ENCODE measurements at regions not wholly inside any gene's neighbourhood (a gene's known extent, or its start where the extent isn't known, plus 50 kb on each side); places are given as distances from the start of the nearest gene placed in this dataset.

DNA sequence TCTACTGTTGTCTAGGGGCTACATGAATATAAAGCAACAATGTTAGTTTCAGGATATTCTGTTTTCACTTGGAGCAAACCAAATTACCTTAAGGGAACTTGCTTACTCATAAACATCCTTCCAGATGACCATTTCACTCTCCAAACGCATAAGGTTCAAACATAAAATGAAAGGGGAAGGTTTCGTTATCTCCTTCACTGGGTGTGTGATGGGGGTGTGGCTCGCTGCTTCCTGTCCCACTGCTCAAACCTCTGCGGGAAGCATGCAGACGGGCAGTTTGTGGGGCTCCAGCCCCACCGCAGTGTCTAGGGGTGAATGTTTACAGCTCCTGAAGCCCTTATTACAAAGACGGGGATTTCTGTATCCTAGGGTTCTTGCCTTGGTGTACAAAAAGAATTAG is 1310.9 kb upstream of the TMEFF2 start:
- no peak for TF ChIP-seq POLR2AphosphoS5 (IDR thresholded peaks at IDR 0.05; ENCODE audit: low read depth, low read length)
- no peak for TF ChIP-seq POLR2A (IDR thresholded peaks at IDR 0.05; ENCODE audit: low read depth, low read length)
- TF ChIP-seq TAF1 (IDR thresholded peaks at IDR 0.05; ENCODE audit: borderline replicate concordance, low read depth, low read length), result no peak
- FAIRE-seq, result peak; percentile 17

DNA sequence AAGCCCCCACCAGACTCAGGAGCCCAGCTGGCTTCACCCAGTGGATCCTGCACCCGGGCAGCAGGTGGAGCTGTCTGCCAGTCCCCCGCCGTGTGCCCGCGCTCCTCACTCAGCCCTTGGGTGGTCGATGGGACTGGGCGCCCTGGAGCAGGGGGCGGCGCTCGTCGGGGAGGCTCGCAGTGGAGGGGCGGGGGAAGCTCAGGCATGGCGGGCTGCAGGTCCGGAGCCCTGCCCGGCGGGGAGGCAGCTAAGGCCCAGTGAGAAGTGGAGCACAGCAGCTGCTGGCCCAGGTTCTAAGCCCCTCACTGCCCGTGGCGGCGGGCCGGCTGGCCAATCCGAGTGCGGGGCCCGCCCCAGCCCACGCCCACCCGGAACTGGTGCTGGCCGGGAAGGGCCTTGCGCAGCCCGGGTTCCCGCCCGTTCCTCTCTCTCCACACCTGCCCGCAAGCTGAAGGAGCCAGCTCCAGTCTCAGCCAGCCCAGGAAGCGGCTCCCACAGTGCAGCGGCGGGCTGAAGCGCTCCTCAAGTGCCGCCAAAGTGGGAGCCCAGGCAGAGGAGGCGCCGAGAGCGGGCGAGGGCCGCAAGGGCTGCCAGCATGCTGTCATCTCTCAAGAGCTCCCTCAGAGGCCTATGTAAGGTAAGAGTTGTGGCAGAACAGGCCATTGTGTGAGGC is 1307.8 kb upstream of the TMEFF2 start:
- TF ChIP-seq POLR2A (IDR thresholded peaks at IDR 0.05; ENCODE audit: low read depth, low read length) (no peak), TAF1 (IDR thresholded peaks at IDR 0.05; ENCODE audit: borderline replicate concordance, low read depth, low read length) (no peak), POLR2AphosphoS5 (IDR thresholded peaks at IDR 0.05; ENCODE audit: low read depth, low read length) (no peak)
- DNase-seq (ENCODE audit: insufficient read length), result no peak
- FAIRE-seq, result no peak

More for the DNA sequence above, 1310.9 kb upstream of the TMEFF2 start:
- DNase-seq (ENCODE audit: insufficient read length), result peak; percentile 2

DNA sequence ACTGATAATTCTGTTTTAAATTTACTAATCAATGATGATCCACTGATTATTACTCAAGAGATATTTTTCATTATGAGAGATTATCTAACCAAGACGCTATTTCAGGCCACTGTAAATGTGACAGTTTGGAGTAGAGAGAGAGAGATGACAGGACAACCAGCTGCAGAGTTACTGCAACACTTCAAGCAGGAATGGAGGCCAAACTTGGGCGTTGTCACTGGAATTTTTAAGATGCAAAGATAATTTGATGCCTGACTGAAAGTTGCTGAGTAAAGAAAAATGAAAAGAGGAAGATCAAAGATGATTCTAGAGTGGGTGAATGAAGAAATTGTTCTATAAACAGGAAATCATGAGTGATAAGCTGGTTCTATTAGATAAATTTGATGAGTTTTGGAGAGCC is 1302.1 kb upstream of the TMEFF2 start:
- TF ChIP-seq POLR2A (IDR thresholded peaks at IDR 0.05; ENCODE audit: low read depth, low read length) (no peak), TAF1 (IDR thresholded peaks at IDR 0.05; ENCODE audit: borderline replicate concordance, low read depth, low read length) (no peak), POLR2AphosphoS5 (IDR thresholded peaks at IDR 0.05; ENCODE audit: low read depth, low read length) (no peak)
- no peak for FAIRE-seq
- no peak for DNase-seq (ENCODE audit: insufficient read length)

DNA sequence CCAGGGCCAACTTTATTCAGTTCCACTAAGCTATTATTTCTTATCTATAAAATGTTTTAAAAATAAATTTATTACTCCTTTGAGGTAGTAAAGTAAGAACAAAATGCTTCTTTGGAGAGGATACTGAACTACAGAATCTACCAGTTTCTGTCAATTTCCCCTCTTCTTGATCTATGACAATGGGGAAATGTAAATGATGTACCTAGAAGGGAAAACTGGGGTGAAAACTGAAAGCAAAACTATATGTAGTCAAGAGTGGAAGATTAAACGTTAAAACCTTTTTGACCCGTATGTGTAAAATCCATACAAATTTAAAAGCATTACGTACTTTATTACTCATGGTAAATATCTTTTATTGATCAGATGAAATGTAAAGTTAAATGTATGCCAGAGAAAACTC is 1287.8 kb upstream of the TMEFF2 start:
- DNase-seq (ENCODE audit: insufficient read length) (no peak), FAIRE-seq (peak; percentile 44)
- TF ChIP-seq POLR2AphosphoS5 (IDR thresholded peaks at IDR 0.05; ENCODE audit: low read depth, low read length), result no peak

DNA sequence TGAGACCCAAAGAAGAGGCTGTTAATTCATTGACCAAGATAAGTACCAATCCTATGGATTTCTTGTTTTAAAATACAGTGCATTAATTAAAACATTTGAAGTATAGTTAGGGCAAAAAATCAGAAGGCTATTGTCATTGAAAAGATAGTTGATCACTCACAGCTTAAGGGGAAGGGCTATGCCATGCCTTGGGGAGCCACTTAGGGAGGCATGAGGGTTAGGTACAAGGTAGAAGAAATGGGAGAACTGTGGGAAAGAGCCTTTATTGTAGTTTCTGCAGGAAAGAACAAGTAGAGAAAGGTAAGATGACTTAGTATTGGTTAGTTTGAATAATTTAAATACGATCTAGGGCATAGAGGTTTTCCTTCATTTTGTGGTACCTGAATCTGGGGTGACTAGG is 1285.5 kb upstream of the TMEFF2 start:
- DNase-seq (ENCODE audit: insufficient read length), result no peak
- FAIRE-seq, result no peak
- TF ChIP-seq POLR2AphosphoS5 (IDR thresholded peaks at IDR 0.05; ENCODE audit: low read depth, low read length) (no peak), POLR2A (IDR thresholded peaks at IDR 0.05; ENCODE audit: low read depth, low read length) (no peak), TAF1 (IDR thresholded peaks at IDR 0.05; ENCODE audit: borderline replicate concordance, low read depth, low read length) (no peak)

DNA sequence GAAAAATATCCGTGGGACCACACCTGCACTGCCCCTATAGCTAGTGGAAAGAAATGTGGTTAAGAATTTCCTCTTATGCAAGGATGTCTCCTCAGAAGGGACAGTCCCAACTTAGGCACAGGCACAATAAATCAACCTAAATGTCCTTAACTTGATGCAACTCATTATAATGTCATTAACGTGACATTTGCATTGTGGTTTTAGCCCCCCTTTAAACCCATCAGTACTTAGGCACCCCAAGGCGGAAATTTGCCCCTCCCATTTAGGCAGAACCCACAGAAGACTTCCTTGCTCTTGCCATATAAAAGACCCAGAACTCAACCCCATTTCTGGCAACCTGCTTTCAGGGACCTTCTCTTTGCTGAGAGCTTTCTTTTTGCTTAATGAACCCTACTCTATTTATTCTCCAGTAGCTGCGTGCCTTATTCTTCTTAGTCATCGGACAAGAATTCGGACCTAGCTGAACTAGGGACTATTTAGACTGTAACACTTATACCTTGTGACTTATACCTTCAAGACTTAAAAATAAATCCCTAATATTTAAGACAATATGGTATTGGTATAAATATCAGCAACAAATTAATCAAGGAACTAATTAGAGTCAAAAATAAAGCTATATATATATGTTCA is 1281.6 kb upstream of the TMEFF2 start:
- DNase-seq (ENCODE audit: insufficient read length) (no peak), FAIRE-seq (peak; percentile 33)
- TF ChIP-seq POLR2A (IDR thresholded peaks at IDR 0.05; ENCODE audit: low read depth, low read length) (no peak), POLR2AphosphoS5 (IDR thresholded peaks at IDR 0.05; ENCODE audit: low read depth, low read length) (no peak), TAF1 (IDR thresholded peaks at IDR 0.05; ENCODE audit: borderline replicate concordance, low read depth, low read length) (no peak)

DNA sequence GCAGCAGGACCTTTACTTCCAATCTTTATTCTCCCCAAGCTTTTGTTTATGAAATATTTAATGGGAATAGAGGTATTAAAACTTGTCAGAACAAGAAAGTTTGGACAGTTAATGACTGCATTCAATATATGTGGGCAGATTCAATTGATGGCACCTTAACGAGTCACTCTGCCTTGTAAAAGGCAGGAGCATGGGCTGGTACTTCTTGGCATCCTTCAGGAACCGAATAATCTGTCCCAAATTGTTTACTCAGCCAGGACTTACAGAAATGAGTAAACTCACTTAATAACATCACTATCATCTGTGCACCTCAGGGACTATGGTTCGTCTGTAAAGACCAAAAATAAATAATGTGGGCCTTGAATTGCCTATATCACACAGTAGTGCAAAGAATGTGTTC is 1280.3 kb upstream of the TMEFF2 start:
- FAIRE-seq (no peak), DNase-seq (ENCODE audit: insufficient read length) (no peak)
- TF ChIP-seq POLR2A (IDR thresholded peaks at IDR 0.05; ENCODE audit: low read depth, low read length), result no peak

DNA sequence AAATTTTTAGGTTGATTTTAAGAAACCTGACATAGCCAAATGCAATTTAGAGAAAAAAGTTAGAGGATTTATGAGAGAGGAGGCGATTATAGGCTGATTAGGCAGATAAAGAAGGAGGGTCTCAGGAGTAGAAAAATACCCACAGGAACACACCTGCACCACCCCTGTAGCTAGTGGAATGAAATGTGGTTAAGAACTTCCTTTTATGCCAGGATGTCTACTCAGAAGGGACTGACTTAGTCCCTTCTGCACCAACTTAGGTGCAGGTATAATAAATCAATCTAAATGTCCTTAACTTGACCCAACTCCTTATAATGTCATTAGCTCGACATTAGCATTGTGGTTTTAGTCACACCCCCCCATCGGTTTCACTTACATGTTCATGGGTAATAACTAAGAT is 1274.5 kb upstream of the TMEFF2 start:
- TF ChIP-seq TAF1 (IDR thresholded peaks at IDR 0.05; ENCODE audit: borderline replicate concordance, low read depth, low read length), result no peak
- no peak for TF ChIP-seq POLR2A (IDR thresholded peaks at IDR 0.05; ENCODE audit: low read depth, low read length)
- no peak for TF ChIP-seq POLR2AphosphoS5 (IDR thresholded peaks at IDR 0.05; ENCODE audit: low read depth, low read length)
- no peak for DNase-seq (ENCODE audit: insufficient read length)
- FAIRE-seq, result no peak

DNA sequence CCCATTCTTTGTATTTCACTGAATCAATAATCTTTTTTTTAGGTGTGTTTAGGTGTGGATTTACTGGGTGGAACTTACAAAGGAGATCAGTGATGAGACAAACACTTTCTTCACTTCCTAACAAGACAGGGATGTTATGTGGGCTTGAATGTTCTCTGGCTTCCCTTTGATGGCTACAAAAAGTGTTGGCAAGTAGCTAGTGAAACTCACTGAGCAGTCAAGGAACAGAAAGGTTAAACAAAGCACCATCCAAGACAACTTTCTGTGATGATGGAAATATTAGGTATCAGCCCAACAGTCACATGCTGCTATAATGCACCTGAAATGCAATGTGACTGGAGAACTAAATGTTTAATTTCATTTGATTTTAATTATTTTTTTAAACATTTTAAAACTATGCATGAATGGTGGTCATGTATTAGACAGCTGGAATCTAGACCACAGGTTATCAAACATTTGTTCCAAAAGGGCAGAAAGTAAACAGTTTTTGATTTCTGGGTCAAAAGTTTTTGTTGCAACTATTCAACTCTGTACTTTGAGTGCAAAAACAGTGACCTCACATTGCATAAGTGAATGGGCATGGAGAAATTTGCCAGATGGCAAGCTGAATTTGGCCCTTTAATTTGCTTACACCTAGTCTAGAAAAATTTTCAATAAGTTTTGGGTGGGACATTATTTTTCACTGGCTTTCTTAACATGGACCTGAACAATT is 1272.7 kb upstream of the TMEFF2 start:
- TF ChIP-seq TAF1 (IDR thresholded peaks at IDR 0.05; ENCODE audit: borderline replicate concordance, low read depth, low read length), result no peak
- no peak for TF ChIP-seq POLR2AphosphoS5 (IDR thresholded peaks at IDR 0.05; ENCODE audit: low read depth, low read length)
- no peak for TF ChIP-seq POLR2A (IDR thresholded peaks at IDR 0.05; ENCODE audit: low read depth, low read length)
- FAIRE-seq (peak; percentile 24), DNase-seq (ENCODE audit: insufficient read length) (no peak)

DNA sequence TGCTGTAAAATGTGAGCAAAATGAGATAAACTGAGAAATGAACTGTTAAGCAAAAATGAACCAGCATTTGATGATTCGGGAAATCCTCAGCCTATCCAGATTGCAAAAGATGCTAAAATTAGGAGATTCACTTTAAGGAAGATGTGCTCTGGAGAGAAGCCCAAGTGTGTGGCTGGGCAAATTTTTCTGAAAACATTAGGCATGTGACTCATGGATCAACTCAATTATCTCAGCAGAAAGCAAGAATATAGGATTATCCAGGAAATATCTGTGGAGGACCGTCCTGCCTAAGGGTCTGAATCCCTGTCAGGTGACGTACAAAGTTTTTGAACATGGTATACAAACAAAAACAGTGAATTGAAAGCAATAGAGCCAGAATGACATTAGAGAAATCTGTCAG is 1268.3 kb upstream of the TMEFF2 start:
- DNase-seq (ENCODE audit: insufficient read length) (no peak), FAIRE-seq (no peak)
- no peak for TF ChIP-seq POLR2AphosphoS5 (IDR thresholded peaks at IDR 0.05; ENCODE audit: low read depth, low read length)
- no peak for TF ChIP-seq TAF1 (IDR thresholded peaks at IDR 0.05; ENCODE audit: borderline replicate concordance, low read depth, low read length)
- TF ChIP-seq POLR2A (IDR thresholded peaks at IDR 0.05; ENCODE audit: low read depth, low read length), result no peak

DNA sequence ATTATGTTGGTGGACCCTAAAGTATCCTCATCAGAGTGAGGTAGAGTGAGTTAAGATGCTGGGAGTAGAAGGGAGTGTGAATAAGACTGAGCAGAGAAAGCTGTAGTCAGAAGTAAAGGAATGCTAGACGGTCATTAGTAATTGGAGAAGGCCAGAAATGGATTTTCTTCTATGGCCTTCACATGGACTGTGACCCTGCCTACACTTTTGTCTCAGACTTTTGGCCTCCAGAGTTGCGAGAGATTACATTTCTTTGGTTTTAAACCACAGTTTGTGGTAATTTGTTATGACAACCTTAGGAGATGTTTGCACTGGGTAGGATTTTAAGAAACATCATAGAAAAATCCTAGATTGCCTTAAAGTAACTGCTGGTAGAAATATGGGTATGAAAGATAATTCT is 1267.7 kb upstream of the TMEFF2 start:
- DNase-seq (ENCODE audit: insufficient read length), result no peak
- TF ChIP-seq POLR2AphosphoS5 (IDR thresholded peaks at IDR 0.05; ENCODE audit: low read depth, low read length) (no peak), TAF1 (IDR thresholded peaks at IDR 0.05; ENCODE audit: borderline replicate concordance, low read depth, low read length) (no peak), POLR2A (IDR thresholded peaks at IDR 0.05; ENCODE audit: low read depth, low read length) (no peak)
- FAIRE-seq, result no peak

DNA sequence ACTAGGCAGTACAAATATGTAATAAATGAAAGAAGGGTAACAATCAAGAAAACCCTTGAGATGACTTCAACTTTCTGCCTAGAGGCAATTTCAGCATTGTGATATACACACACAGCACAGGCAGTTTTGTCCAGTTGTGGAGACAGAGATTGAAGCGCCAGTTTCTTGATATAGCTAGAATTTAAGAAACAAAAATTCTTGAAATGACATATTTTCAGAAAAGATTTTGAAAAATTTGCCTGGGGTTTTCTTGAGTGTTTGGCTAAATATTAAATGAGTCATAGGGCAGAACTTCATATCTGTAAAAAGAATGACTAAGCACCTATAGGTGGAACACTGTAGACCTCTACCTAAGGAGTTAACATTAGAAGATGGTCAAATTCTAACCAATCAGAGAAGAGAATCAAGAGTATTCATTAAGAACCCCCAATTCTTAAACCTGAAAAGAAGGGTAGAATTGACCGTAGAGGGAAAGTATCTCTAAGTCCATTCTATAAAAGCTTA is 1266.8 kb upstream of the TMEFF2 start:
- DNase-seq (ENCODE audit: insufficient read length), result no peak
- FAIRE-seq, result no peak
- TF ChIP-seq POLR2AphosphoS5 (IDR thresholded peaks at IDR 0.05; ENCODE audit: low read depth, low read length), result no peak
- TF ChIP-seq POLR2A (IDR thresholded peaks at IDR 0.05; ENCODE audit: low read depth, low read length), result no peak
- no peak for TF ChIP-seq TAF1 (IDR thresholded peaks at IDR 0.05; ENCODE audit: borderline replicate concordance, low read depth, low read length)

Measured in GM12892 (cell line).